ENCODE measurements at regions not wholly inside any gene's neighbourhood (a gene's known extent, or its start where the extent isn't known, plus 50 kb on each side); places are given as distances from the start of the nearest gene placed in this dataset.

DNA sequence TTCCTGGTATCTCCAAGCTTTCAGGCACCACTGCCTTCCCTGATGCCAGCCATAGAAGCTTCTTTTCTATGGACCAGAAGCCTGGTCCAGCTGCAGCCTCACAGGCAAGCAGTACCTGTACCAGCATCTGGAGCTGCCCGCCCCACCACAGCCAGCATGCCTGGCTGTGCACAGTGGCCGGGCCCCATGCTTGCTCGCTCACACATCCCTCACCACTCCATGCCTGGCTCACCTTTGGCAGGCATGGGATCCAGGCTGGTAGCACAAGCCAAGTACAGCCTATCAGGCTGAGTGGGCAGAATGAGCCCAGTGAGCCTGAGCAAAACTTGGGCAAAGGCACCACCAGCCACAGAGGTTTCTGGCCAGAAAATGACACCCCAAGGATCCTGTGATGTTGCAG is 93.4 kb downstream of the TPRA1 start:
- TF ChIP-seq, protein P1, sequence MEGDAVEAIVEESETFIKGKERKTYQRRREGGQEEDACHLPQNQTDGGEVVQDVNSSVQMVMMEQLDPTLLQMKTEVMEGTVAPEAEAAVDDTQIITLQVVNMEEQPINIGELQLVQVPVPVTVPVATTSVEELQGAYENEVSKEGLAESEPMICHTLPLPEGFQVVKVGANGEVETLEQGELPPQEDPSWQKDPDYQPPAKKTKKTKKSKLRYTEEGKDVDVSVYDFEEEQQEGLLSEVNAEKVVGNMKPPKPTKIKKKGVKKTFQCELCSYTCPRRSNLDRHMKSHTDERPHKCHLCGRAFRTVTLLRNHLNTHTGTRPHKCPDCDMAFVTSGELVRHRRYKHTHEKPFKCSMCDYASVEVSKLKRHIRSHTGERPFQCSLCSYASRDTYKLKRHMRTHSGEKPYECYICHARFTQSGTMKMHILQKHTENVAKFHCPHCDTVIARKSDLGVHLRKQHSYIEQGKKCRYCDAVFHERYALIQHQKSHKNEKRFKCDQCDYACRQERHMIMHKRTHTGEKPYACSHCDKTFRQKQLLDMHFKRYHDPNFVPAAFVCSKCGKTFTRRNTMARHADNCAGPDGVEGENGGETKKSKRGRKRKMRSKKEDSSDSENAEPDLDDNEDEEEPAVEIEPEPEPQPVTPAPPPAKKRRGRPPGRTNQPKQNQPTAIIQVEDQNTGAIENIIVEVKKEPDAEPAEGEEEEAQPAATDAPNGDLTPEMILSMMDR (IDR thresholded peaks at IDR 0.05) = no peak
- no peak for TF ChIP-seq POLR2A (IDR thresholded peaks at IDR 0.05)
- TF ChIP-seq EP300 (IDR thresholded peaks at IDR 0.05) = no peak

Measured in gastroesophageal sphincter (tissue), 3 donors.